NB4 (cell line): ENCODE measurements at regions not wholly inside any gene's neighbourhood (a gene's known extent, or its start where the extent isn't known, plus 50 kb on each side); places are given as distances from the start of the nearest gene placed in this dataset.

Source experiments
- CTCF ChIP-seq: IDR thresholded peaks from one replicate; pipeline ENCODE4 v1.5.1; 2012; ENCODE audit warnings: low read depth, low read length
- MYC ChIP-seq: IDR thresholded peaks from 2 replicates; pipeline ENCODE4 v1.6.1; 2011; ENCODE audit warnings: low read depth, low read length
- POLR2A ChIP-seq: IDR thresholded peaks from 2 replicates; pipeline ENCODE4 v1.6.1; 2011; ENCODE audit warnings: mild to moderate bottlenecking; ENCODE audit not compliant: insufficient read length; ENCODE audit errors: extremely low read depth
- TF ChIP-seq, protein P1 (sequence below): IDR thresholded peaks from 2 replicates; pipeline ENCODE4 v1.6.1; 2011; ENCODE audit warnings: low read depth, low read length

DNA sequence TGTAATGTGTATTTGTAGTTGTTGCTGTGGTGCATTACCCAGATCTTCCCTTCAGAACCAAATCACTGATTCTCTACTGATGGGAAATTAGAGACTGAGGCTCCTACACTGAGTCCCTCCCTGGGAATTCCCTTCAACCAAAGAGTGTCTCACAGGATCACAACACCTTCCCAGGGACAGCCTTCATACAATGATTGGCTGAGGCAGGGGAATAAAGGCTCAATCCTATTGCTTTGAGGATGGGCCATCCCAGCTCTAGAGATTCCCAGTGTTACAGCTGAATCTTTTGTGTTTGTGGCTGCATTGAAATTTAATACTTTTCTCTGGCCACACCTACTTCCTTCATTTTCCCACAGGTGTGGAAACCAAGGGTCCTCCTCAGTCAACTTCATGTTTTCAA, 96.4 kb upstream of the ELL2 start:
- no peak for TF ChIP-seq CTCF
- TF ChIP-seq MYC = no peak
- TF ChIP-seq, protein P1, sequence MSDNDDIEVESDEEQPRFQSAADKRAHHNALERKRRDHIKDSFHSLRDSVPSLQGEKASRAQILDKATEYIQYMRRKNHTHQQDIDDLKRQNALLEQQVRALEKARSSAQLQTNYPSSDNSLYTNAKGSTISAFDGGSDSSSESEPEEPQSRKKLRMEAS = no peak
- no peak for TF ChIP-seq POLR2A
